ENCODE measurements at regions not wholly inside any gene's neighbourhood (a gene's known extent, or its start where the extent isn't known, plus 50 kb on each side); places are given as distances from the start of the nearest gene placed in this dataset.

DNA sequence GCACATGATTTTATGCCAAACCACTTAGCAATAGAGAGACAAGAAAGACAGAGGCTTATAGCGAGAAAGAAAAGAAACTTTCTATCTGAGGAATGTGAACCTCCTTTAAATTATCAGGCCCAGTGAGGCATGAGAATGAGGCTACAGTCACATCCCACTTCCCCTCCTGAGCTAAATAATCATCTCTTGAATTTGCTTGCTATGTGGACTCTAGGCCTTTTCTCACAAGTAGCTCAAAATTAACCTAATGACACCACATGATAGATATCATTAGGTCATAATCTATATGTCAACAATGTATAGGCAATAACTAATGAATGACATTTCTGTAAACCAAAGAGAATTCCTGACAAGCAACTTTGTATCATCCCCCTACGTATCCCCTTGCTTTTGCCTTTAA lies 301.5 kb upstream of the MGAT5 start:
- no peak for DNase-seq

DNA sequence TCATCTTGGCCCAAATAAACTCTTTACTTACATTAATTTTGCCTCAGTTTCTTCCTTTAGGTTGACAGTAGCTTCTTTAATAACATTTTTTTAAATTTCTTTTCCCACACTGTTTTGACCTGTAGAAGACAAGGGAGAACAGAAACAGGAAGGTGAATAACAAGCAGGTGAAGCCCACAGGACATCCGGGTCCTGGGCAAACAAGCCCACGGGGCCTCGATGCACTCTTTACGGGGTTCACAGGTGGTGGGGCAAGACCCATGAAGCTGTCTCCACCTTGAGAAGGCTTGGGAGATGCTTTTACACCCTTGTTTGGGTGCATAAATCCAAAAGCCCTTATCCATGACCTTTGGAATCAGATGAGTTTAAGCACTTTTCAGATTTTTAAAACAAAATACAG lies 301.0 kb upstream of the MGAT5 start:
- DNase-seq: no peak

DNA sequence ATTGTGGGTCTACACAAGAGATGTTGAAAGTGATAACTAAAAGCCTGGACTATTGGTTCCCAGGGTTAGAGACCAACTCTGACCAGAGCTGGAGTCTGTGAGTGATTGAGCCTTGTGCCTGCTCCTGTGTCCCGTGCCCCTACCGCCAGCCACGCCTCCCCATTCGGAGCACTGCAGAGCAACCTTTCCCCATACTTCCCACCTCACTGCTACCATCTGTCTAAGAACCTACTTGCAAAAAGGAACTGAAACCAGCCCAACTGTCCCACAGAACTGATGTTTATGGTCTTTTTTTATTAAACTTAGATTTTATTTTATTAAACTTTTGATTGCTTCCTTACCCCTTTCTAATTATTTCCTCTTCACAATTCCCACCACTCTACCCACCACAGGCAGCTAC lies 300.3 kb upstream of the MGAT5 start:
- no peak for DNase-seq

DNA sequence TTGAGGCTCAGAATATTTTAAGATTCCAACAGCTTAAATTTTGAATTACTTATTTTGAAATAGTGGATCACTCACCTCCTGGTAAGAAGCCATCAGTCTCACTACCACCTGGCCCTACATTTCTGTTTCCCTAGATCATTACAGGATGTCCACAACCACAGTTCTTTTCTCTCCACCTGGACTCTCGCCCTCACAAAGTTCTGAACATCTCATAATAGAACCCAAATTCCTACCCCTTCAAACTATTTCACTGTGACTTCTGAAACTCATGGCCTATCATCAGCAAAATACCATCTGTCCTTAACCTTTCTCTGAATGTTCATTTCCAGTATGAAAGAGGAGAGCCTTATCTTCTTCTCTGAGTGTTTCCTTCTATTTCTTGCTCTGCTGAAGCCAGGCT lies 299.2 kb upstream of the MGAT5 start:
- DNase-seq: no peak

DNA sequence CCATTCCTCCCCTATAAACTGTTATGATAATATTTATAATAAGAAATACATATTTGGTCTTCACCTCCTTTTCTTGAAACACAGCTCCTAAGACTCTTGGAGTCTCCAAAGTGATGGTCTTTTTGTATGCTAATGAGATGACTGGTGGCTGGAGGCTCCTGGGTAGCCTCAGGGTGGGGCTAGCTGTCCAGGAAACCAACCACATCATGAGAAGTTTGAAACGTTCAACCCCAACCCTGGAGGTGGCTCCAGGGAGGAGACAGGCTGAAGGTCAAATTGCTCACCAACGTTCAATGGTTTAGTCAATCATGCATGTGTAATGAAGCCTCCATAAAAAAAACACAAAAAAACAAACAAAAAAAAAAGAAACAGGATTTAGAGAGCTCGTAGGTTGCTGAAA lies 298.7 kb upstream of the MGAT5 start:
- DNase-seq: no peak

DNA sequence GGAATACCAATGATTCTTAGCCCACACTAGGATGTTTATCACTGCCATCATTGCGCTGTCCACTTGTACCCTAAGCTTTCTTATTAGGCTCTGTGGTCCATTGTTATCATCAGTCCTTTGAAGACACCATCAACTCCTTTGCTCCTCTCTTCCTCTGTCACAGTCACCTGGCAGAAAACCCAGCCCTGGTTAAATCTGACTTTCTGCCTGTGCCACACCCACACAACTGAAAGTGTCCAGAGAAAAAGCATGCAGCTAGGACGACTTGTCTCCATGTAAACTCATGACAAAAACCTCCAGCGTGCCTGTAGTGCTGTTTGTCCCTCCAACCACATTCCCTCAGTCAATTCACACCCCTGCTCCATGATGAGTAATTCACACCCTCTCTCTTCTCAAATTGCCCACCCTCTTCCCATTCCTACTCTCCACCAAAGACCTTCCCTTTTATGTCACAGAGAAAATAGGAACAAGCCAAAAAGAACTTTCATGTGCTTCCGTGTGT lies 297.4 kb upstream of the MGAT5 start:
- no peak for DNase-seq

DNA sequence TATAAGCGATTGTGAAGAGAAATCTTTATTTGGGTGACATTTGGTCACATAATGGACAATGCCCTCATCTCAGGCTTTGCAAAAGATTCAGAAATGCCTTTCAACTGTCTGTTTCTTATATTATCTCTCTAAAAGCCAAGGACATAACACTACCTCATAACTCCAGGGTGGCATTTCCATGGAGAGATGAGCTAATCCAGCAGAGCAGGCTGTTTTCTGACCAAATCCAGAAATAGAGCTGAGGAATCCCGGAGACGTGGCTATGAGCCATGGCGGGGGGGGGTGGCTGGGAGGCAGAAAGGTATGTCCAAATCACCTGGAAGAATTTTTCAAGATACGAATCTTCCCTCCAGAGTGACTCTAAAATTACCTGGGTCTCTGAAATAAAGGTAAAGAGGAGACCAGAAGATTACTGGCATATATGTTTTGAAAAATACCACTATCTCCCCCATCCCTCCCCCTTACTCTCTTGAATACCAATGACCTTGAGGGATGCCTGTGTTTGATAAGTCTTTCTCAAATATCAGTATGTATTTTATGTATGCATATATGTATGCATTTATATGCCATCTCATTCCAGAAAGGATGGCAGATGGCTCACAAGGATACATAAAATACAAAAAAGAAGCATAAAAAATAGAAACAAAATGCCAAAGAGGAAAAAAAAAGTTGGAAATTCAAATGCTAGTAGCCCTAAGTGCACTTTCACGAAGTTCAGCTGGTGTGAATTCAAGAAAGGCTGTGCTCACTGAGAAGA lies 296.0 kb upstream of the MGAT5 start:
- DNase-seq: no peak

DNA sequence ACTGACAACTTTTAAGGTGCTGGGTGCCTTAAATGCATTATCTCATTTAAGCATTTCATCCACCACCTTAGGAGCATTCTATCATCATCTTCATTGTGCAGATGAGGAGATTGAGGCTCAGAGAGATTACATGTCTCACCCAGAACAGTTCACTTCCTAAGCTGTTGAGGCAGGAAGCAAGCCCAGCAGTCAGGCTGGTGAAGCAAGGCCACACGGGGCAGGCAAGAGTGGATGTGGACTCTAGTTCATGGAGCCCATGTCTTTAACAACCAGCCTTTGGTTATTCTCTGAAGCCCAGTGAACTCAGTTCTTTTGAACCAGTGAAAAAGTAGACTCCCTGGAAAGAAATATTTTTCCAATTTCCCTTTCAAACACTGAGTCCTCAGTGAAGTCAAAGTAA lies 294.8 kb upstream of the MGAT5 start:
- DNase-seq: no peak

DNA sequence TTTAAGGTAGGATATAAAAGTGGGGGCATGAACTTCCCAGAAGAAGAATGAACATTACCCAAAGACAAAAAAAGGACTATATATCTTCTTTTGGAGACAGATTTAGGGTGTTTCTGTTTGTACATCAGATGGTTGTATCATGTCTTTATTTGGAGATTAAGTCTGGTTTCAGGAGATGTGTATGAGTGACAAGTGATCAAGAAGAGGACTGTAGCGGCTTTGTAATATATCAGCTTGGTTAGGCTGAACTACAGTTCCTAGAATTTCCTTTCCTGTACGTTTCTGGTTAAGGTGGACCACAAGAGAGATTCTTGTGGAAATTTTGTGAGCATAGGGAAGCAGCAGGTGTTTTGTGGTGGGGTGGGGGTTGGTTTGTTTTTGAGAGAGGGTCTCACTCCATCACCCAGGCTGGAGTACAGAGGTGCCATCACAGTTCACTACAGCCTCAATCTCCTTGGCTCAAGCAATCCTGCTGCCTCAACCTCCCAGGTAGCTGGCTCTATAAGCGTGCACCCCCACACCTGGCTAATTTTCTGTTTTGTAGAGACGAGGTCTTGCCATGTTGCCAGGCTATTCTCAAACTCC lies 287.1 kb upstream of the MGAT5 start:
- no peak for DNase-seq

DNA sequence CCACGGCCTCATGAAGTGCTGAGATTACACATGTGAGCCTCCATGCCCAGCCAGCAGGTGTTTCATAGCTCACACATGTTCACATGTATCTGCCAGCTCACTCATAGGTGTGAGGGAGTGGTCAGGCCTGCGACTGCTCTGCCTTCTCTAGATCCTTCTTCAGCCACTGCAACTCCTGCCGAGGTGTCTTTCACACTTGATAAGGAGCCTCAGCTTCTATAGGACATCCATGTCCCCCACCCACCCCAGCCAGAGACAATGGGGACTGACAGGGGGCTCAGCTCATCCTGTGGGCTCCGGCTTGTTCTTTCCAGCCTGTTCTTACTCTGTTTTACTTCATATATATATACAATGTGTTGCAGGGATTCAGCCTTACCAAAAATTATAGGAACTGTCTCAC lies 286.5 kb upstream of the MGAT5 start:
- no peak for DNase-seq

DNA sequence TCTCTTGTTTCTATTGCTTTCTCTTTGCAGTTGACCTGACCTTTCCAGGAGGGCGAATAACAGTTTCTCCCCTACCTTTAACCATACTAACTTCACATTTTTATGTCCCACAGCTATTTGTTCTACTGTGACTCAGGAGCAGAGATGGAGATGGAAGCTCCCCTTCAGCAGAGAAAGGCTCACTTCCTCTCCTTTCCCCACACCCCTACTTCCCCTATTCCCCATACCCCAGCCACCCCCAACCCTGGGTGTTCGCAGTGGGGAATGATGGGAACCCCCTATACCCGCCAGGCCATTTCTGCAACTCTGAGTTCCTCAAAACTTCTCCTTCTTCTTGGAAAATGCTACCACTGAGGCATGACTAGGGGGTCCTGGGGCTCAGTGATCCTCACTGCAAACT lies 285.4 kb upstream of the MGAT5 start:
- no peak for DNase-seq

DNA sequence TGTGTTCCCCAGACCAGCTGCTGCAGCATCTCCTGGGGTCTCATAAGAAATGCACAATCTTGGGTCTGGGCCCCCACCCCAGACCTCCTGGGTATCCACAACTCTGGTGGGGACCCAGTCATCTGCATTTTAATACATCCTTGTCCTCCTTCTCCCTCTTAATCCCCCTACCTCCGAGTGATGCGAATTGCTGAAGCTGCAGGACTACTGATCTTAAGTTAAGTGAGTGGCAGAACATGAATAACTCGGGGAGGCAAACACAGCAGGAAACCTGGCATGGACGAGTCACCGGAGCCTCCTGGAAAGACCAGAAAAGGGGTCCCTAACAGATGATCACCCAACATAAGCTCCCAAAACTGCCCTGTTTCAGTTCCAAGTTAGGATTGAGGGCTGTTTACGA lies 283.2 kb upstream of the MGAT5 start:
- DNase-seq: no peak

DNA sequence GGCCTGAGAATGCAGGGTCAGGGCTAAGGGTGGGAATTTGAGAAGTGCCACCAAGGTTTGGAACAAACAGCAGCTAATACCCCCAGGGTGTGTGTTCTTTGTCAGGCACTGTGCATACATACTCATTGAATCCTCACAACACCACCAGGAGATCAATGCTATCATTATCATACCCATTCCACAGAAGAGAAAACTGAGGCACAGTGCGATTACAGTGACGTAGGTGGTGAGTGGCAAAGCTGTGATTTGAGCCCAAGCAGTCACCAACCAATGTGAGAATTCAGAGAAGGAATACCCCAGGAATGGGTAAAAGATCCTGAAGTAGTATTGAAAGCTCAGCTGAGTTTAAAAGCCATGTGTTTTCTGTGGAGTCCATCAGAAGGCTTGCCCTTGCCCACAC lies 281.6 kb upstream of the MGAT5 start:
- DNase-seq: no peak

DNA sequence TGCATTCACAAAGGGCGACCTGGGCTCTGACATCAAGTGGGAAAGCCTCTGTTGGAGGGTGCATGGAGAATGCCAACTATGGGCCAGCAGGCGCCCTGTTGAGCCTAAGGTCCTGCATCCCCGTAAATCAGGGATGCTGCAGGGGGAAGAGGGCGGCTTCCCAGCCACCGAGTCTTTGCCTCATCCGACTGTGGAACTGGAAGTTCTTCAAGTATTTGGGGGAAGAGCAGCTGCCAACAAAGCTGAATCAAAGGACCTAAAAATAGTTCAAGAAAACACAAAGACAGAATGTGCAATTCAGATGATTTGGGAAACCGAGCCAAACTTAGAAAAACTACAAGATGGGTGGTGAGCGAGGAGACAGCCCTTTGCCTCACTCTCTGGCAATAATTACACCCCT lies 281.1 kb upstream of the MGAT5 start:
- peak in 1 of 2 experiments; percentile 69 for DNase-seq

DNA sequence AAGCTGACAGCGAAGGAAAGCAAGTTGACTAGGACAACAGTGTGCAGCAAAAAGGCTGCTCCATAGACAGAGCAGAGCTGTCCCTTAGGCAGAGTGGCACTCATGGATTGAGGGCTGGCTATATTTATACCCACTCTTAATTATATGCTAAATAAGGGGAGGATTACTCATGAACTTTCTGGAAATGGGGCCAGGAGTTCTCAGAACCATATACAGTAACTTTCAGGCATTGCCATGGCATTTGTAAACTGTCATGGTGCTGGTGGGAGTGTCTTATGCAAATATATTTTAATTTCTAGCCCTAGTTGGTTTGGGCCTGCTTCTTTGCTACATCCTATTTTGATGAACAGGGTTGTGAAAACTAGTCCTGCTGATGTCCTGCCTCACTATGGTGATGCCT lies 279.5 kb upstream of the MGAT5 start:
- no peak for DNase-seq

DNA sequence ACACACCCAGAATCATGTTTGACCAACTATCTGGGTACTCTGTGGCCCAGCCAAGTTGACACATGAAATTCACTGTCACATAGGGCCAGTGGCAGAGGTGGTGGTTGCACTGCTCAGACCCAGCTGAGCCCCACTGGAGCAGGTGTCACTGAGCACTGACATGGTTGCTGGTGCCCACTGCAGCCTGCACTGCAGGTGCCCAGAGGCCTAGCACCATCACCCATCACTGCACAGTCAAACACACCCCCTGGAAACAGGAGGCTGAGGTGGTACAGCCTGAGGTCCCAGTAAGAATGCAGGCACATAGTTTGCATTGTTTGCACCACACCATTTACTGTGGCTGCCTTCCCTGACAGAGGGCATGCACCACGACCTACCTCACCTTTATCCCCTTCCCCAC lies 278.7 kb upstream of the MGAT5 start:
- DNase-seq: no peak

DNA sequence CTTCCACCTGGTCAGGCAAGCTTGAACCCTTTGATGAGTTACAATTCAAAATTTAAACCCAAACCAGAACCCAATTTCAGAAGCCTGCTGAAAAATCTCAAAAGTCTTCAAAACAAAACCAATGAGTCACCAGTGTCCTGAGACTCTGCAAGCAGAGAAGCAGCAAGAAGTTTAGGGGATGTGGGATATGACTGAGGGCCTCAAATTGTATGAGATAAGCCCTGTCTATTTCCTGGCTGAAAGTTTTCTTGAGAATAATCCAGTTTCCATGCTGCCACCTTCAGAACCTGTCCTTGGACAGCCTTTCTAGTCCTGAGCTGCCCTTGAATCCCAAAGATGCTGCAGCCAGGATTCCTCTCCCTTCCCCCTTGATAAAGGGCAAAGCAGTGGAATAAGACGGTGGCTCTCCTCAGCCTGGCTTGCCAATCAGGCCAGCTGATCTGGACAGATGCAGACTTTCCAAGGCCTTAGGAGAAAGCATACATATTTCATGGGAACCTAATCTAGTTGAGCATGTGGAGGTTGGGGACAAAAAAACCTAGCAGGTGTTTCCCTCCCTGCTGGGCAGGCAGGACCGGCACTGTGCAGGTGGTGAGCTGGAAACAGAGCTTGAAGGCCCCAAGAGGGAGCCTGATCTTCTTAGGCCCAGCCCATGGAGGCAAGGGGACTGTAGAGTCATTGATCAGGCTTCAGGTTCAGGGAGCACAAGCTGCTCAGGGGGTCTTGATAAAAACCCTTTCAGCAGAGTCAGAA lies 278.0 kb upstream of the MGAT5 start:
- no peak for DNase-seq

DNA sequence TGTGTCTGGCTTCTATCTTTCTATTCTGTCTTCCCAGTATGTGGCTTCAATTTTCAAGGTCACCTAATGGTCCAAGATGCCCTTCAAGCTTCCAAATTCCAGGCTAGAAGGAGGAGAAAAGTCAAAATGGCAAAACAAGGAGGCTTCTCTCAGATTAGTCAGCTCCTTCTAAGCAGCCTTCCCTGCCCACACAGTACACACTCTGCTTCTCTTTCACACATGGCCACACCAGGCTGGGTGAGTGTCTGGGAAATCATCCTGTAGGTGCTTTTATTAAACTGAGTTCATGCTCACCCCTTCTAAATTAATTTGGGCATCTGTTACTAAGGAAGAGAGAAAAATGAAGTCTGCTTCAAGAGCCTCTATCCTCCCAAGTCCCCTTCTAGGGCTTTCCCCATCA lies 277.2 kb upstream of the MGAT5 start:
- DNase-seq: no peak

DNA sequence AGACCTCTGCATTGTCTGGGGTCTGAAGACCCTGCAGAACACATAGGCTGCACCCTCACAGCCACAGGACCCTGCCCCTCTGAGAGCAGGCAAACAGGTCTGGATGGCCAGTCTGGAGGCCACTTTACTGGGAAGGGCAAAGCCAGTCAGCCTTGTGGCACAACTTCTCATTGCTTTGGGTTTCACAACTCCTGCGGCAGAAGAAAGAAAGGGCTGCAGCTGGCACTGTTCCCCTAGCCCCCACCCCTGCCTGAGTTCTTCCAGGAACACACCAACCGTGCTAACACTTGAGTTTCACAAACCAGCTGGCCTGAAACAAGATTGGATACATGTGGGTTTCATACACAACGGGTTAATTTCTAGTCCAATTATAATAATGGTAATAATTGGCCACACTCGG lies 276.5 kb upstream of the MGAT5 start:
- DNase-seq: peak in 1 of 2 experiments; percentile 52

DNA sequence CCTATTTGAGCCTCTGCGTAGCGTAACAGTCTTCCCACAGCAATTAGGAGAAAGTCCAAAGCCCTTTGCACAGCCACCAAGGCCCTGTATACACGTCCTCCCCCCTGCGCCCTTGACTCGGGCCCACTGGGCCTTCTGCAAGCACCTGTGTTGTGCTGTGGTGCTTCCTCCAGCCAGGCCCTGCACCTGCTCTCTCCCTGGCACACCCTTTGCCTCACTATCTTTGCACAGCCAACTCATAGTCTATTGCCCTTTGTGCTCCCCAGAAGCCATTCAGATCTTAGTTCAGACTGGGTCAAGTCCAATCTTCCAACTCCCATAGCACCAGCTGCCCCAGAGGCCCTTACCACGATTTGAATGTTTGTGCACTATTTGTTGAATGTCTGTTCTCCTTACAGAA lies 271.6 kb upstream of the MGAT5 start:
- DNase-seq: no peak

DNA sequence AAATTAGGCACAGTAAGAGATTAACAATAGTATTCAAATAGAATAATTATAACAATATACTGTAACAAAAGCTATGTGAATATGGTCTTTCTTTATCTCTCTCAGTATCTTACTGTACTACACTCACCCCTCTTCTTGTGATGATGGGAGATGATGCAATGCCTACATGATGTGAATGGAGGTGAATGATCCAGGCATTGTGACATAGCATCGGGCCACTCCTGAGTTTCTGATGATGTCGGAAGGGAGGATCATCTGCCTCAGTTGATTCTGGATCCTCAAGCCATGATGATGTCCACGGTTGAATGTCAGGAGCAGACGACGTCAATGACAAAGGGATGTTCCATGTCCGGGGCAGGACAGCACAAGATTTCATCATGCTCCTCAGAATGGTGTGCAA lies 268.3 kb upstream of the MGAT5 start:
- no peak for DNase-seq

DNA sequence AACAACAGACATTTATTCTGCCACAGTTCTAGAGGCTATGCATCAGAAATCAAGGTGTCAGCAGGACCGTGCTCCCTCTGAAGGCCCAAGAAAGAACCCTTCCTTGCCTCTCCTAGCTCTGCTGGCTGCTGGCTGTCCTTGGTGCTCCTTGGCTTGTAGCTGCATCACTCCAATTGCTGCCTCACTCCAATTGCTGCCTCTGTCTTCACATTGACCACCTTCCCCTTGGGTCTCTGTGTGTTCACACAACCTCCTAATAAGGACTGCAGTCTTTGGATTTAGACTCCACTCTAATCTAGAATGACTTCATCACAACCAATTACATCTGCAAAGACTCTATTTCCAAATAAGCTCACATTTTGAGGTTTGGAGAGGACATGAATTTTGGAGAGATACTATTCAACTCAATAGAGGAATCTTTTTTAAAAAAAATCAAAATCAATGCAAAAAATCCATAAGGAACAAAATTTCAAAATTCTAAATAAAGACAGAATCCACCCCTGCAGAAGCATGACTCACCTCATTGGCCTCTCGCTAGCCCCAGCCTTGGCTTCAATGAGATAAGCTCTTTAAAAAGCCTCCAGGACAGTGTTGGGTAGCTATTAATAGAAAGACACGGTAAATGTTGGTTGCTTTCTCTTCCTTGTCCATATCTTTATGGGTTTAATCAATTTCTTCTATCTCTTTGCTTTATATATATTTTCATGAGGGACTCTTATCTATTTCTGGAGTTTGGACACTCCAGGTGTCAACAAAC lies 267.6 kb upstream of the MGAT5 start:
- DNase-seq: no peak
